AG08395 (cell line): ENCODE measurements at regions not wholly inside any gene's neighbourhood (a gene's known extent, or its start where the extent isn't known, plus 50 kb on each side); places are given as distances from the start of the nearest gene placed in this dataset.
A peak's percentile ranks its signal among the peaks of the same experiment; 100 is the strongest.

Experiments used
- DNase-seq: peaks from one replicate; pipeline ENCODE4 v3.0.0; 2012; ENCODE audit warnings: mixed read lengths, low spot score

DNA sequence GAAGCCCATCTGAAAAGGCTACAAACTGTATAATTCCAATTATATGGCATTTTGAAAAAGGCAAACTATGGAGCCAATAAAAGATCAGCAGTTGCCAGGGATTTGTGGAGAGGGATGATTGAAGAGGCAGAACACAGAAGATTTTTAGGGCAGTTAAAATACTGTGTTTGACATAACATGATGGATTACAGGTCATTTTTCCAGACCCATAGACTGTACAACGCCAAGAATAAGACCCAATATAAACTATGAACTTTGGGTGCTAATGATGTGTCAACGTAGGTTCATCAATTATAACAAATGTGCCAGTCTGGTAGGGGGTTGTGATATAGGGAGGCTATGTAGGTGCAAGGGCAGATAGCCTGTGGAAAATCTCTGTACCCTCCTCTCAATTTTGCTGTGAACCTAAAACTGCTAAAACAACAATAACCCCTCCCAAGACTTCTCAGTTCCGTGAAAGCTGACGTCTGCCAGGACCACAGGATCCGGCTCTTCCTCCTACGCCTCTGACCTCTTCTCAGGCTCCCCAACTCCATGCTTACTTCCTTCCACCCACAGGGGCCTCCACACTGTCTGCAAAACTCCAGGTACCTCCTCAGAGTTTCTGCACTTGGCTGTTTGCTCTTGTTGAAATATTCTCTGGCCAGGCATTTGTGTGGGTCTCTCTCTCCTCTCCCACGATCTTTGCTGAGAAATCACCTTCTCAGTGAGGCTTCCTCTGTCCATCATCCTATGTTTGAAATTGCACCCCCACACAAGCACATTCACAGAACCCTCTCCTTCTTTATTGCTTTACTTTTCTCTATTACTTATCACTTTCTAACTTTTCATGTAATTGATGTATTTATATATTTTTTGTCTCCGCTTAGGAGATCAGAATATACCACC lies 131.4 kb downstream of the BBS10 start:
- DNase-seq: no peak

DNA sequence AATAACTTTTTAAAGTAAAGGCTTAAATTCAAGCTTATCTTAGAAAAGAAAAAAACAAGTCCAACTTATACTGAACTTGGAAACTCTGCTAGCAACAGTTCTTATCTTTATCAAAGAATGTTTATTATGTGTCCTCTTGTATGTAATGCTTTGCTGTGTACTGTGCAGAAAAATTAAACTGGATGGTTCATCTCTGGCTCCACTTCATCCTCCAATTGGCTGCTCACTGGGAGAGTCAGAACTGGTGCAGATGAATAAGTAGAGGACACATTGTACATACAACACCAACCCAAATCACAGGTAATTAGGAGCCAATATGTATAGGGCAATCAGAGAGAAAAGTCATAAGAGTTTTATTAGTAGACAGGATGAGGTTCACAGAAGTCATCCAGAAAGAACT lies 123.6 kb upstream of the NAP1L1 start:
- no peak for DNase-seq

DNA sequence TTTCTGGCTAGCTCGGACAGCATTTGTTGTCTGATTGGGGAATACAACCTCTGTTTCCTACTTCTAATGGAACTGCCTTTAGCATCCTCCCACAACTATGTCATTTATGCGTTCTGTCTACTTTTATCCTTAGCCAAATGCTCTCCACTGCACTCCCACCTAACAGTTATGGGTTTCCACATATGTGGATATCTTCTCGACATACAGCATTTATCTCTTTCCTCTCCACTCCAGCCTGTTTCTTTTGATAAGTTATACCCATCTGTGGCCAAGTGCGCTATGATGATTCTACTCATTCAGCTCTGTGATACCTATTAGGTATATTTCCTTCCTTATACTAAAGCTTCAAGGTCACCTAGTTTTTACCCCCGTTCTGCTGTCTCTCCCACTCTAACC lies 122.2 kb upstream of the NAP1L1 start:
- DNase-seq: no peak

DNA sequence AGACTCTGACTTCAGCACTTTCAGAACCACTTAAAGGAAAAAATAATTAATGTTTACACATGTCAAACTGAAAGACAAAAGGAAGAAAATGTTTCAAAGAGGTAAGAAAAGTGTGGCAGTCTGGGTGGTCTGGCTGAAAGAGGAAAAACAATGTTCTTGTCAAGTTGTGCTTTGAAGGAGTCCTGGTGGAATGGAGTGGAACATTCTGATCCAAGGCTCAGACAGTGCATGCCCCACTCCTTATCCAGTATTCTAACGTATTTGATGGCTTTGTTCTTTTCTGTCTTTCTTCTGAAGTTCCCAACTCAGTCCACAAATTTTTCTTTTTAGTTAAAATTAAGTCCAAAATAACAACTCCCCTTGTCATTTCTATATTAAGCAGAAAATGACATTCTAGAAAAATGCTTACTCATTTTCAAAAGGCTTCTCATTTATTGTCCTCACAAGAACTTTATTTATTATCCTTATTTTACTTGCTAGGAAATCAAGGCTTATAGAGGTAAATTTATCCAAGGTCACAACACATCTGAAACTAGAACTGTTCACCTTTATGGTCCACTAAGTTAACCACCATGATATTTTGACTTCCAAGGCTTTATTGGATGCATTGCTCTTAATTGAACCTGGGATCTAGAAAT lies 121.7 kb upstream of the NAP1L1 start:
- no peak for DNase-seq

DNA sequence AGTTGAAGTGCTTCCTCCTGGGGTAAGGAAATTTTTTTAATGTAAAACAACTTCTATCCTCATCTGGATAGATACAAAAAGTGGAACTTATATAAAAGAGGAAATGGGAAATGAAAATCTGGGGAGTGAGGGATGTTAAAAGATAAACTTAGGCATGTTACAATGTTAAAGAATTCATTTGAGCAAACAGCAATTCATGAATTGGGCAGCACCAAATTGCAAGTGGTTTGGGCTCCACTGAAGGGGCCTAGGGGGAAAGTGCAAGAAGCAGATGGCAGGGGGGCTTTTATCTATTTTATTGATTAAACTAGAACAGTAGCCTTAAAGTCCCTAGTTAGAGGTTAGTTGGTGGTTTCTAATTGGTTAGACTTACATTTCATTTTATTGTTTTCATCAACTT lies 118.1 kb upstream of the NAP1L1 start:
- no peak for DNase-seq

DNA sequence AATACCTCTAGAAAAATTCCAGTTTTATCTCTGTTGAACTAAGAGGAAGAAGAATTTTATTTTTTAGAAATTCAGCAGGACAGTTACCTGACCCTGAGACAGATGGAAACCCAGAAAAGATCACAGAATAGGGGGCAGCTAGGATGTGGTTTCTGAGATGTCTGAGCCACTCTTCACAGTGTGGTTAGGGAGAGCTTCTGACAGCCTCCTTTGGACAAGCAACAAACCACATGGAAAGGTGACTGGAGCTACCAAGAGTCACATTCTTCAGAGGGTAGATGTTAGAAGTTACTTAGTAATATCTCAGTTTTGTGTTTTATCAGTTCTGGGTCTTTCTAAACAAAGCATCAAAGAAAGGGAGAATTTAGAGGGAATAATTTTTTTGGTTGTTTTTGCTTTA lies 117.3 kb upstream of the NAP1L1 start:
- peak; percentile 18 for DNase-seq

DNA sequence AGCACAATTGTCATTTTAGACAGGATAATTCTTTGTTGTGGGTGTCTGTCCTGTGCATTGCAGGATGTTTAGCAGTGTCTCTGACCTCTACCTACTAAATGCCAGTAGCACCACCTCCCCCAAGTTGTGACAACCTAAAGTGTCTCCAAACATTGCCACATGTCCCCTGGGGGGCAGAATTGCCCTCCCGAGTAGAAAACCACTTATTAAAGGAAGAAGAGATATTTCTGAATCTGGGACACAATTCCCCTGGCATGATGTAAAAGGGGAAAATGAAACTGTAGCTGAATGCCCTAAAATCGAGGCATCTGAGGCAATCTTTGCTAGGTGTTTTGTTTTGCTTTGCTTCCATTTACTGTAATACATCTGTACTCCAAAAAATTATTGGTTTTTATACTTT lies 116.8 kb upstream of the NAP1L1 start:
- no peak for DNase-seq

DNA sequence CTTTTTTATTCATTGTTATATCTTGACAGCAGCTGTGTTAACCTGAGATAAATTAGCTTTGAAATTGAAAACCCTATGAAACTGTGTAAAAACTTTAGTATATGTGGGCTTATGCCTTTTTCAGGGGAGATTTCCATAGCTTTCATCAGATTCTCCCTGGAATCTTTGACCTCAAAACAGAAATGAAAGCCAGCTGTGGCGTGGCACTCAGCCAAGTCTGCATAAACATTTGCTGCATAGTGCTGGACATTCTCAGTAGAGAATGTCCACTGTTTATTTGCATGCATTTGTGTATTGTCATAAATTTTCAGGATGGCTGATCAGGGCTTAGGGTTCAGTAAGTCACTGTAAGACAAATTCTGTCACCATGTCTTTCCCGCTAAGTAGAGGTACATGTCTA lies 115.3 kb upstream of the NAP1L1 start:
- peak; percentile 11 for DNase-seq

DNA sequence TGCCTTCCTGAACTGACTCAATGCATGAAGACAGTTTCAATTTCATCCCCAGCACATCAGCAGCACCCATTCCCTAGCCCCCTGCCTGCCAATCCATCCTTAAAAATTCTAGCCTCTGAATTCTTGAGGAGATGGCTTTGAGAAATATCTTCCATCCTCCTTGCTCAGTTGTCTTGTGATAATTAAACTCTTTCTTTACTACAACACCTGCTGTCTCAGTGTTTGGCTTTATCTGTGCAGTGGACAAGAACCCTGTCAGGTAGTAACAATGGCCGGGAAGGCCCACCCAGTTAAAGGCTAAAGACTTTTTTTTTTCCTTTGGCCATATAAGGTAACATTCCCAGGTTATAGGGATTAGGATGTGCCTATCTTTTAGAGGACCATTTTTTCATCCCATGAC lies 114.4 kb upstream of the NAP1L1 start:
- DNase-seq: no peak

DNA sequence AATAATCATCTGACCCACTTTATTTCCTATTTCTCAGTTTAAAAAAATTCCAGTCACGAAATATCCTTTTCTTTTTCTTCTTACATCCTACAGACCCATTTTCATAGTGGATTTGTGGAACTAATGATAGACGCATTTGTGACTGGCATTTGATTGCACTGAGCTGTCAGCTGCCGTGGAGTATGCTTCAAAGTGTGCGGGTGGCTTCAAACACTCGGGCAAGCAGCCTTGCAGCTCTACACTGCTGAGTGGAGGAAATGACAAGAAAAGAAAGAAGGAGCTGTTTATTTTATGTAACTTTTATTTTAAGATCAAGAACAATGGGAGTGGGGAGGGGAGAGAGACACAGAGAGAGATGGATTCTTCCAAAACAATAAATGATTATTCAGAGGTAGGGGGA lies 112.8 kb upstream of the NAP1L1 start:
- no peak for DNase-seq

DNA sequence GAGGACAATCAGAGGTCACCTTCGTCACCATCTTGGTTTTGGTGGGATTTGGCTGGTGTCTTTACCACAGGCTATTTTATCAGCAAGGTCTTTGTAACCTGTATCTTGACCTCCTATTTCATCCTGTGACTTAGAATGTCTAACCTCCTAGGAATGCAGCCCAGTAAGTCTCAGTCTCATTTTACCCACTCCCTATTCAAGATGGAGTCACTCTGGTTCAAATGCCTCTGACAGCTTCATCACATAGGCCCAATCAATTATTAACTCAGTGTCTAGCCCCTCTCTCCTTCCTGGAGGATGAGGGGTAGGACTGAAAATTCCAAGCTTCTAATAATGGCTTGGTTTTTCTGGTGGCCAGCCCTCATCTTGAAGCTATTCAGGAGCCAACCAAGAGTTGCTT lies 111.4 kb upstream of the NAP1L1 start:
- no peak for DNase-seq

DNA sequence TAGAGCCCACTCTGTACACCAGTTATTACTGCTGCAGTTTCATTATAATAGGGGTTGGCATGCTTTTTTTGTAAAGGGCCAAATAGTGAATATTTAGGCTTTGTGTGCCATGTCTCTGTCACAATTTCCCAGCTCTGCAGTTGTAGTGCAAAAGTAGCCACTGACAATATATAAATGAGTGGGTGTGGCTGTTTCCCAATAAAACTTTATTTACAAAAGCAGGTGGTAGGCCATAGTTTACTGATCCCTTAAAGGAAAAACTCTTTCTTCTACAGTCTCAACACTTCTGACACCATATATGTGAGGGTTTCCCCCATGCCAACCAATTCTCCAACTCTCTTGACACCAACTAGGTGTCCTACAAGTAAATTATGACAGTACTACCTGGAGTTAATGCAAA lies 110.2 kb upstream of the NAP1L1 start:
- no peak for DNase-seq

DNA sequence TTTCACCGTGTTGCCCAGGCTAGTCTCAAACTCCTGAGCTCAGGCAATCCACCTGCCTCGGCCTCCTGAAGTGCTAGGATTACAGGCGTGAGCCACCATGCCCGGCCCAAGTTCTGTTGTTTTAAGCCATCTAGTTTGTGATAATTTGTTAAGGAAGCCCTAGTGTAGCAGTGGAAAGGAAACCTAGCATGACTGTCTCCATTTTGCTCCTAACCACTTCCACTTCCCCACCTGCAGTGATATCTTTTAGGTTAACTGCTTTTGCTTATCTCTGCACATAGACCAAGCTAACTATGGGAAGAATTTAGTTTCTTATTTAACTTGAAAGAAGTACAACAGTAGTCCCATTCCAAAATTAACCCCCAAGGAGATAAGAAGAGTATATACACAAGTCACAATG lies 109.5 kb upstream of the NAP1L1 start:
- no peak for DNase-seq

DNA sequence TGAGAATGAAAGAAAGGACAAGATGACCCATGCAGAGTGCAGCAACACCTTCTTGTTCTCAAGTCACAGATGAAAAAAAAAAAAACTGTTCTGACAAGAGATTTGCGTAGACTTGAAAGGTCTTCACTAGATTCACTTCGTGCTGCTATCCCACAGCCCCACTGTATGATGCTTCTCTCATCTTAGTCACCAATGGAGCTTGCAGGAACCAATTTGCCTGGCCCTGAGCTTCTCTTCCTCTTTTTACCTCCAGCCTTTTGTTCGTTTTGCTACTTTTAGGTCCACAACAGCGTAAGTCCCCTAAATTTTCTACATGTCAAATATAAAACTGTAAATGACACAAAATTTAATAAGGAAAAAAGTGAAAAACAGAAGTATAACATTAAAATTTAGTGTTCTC lies 107.9 kb upstream of the NAP1L1 start:
- DNase-seq: no peak

DNA sequence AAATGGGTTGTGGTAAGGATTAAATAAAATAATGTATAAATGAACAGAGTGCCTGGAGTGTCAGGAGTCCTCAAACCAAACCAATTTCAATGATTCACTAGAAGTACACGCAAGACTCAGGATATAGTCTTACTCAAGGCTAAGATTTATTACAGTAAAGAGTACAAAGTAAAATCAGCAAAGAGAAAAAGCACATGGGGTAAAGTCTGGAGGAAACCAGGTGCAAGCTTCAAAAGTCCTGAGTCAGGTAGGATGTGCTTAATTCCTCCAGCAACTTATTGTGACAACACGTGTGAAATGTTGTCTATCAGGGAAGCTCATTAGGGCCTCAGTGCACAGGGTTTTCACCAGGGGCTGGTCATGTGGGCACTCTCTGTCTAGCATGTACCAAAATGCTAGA lies 105.8 kb upstream of the NAP1L1 start:
- DNase-seq: no peak

DNA sequence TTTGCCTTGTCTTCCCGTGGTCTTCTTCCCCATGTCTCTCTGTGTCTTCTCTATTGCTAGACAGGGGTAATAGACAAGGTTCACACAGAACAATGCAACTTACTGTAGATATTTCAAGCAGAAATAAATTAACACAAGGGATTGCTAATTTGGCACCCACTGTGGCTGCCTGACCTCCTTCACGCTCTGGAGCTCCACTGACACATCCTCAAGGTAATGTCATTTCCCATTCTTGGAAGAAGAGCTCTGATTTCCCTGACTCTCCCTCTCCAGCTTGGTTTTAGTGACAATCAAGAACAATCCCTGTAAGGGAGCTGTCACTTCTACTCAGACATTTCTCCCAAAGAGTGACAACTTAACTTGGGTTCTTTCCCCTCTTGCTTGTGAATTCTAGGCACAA lies 105.4 kb upstream of the NAP1L1 start:
- no peak for DNase-seq

DNA sequence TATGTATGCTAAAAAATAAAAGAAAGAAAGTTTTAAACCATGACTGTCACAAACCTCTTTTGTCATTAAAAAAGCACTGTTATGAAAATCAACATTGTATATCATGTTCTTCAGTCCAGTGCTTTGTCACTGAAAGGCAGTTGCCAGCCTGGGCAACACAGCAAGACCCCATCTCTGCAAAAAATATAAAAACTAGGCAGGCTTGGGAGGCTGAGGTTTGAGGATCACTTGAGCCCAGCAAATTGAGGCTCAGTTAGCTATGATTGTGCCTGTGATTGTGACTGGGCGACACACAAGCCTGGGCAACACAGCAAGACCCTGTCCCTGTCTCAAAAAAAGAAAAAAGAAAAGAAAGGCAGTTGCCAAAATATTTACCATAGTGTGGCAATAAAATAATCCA lies 102.7 kb upstream of the NAP1L1 start:
- DNase-seq: no peak

DNA sequence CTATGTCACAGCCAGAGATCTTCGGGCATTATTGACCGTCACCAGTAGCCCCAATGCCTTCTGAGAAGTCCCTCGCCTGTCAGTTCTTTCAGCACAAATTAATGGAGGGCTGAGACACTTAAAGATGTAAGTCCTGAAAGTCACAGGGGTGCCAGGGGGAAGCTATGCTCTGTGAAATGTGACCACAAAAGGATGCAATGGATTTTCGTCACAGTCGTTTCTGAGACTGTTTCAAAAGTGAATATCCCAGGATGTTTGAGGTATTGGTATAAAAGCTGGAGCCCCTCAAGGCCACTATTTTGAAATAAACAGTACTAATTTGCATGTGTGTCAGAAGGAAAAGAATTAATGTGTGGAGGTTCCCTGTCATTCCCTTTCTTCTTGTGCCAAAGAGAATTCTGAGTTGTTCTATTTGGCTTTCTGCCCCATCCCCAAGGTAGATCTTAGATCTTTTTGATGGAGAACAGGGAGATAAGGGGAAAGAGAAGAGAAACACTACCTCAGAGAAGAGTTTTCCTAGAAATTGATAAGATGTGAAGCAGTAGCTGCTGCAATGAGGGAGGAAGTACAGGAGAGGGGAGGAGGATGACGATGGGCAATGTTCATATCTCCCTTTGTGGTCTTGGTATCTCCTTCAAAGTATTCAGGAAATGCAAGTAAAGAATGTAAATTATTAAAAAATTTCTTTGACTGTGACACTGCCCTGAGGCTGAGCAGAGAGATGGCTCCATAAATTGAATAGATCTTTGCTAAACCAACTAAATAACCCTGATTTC lies 101.8 kb upstream of the NAP1L1 start:
- no peak for DNase-seq

DNA sequence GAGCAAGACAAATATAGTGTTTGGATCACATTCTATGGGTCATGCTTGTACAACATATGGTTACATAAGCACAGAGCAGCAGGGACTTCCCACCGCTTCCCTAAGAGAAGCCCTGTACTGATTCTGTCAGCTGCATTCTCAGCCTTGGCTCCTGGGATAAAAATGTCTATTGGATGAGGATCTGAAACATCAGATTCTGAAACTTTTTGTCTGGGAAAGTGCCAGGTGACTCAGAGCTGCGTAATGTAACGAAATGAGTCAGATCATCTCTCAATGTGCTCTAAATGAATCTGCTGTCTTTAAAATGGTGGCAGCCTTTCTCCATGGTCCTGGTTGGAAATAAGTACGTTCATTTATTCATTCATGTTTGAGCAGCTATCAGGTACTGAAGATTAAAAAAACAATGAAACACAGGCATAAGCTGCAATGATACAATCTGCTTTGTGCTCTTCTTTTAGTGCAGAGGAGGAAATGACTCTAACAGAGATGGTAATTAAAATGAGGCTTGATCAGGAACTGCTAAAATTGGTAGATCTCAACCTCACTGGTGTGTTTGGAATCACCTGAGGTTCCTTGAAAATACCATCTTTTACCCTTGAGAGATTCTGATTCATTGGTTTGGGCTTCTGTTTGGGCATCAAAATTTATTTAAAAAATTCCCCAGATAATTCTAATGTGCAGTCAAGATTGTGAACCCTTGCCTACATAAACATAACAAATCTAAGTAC lies 99.1 kb upstream of the NAP1L1 start:
- DNase-seq: peak; percentile 84

DNA sequence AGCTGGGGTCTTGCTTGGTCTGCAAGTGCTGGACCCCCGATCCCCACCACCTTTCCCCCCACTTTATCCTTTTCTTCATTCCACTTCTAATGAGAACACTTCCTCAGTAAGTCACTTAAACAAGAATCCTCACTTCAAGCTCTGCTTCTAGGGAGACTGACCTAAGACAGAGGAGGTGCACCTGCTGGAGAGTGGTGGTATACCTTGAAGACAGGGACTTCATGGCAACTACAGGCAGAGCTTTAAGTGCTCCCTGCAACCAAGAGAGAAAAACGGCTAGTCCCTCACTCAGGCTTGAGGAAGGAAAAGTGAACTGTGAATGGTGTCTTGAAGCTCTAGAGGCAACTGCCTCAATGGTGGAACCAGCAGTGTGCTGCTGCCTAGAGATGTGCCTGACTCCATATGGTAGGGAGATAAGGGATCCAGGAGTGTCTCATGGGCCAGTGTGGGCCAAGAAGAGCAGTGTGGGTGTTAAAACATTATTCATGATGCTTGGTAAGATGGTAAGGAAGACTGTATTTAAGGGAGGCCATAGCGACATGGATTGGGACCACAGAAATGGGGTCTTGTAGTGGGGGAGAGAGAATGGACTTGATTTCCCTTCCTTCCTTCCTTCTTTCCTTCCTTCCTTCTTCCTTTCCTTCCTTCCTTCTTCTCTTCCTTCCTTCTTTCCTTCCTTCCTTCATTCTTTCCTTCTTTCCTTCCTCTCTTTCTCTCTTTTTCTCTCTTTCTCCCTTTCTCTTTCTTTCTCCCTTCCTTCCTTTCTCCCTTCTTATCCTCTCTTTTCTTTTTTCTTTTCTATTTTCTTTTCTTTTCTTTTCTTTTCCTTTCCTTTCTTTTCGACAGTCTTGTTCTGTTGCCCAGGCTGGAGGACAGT lies 96.2 kb upstream of the NAP1L1 start:
- no peak for DNase-seq

DNA sequence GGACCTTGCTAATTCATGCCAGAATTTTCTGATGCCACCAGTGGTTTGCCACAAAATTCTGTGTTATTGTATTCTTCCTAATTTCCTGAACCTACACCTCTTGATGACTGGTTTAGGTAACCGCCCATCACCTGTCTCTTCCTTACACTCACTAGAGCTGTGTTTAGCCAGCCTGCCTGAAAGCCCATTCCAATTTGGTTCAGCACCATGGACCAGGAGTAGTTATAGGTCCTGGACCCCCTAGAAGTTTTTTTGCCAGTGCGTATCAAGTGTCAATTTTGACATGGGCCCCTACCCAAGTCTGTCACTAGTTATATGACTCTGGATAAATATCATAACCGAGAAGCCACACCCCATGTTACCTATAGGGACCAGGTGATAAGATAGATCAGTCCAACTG lies 94.0 kb upstream of the NAP1L1 start:
- DNase-seq: no peak
